Endothelial cell of umbilical vein (primary cell): ENCODE measurements at regions not wholly inside any gene's neighbourhood (a gene's known extent, or its start where the extent isn't known, plus 50 kb on each side); places are given as distances from the start of the nearest gene placed in this dataset.

Experiments
- CTCF ChIP-seq, 2 donors: IDR thresholded peaks; 1 replicate in 1 of 2; 2 replicates in 1 of 2; pipeline ENCODE4 v1.5.1; 2011; ENCODE audit warnings: low read length in 2 of 2, mild to moderate bottlenecking in 2 of 2, moderate library complexity in 2 of 2, control low read depth in 1 of 2, inconsistent platforms in 1 of 2, low read depth in 1 of 2; ENCODE audit not compliant: insufficient read depth in 1 of 2; ENCODE audit errors: extremely low read depth in 1 of 2
- EZH2 ChIP-seq: IDR thresholded peaks from 2 replicates; pipeline ENCODE4 v1.6.1; 2012; ENCODE audit warnings: borderline replicate concordance, low read depth, mild to moderate bottlenecking, moderate library complexity, low read length, inconsistent platforms; ENCODE audit not compliant: severe bottlenecking
- MYC ChIP-seq: IDR thresholded peaks from one replicate; pipeline ENCODE4 v1.6.1; 2011; ENCODE audit warnings: mild to moderate bottlenecking, low read depth, low read length
- POLR2A ChIP-seq: IDR thresholded peaks from 2 replicates; pipeline ENCODE4 v1.6.1; 2012; ENCODE audit warnings: low read depth, mild to moderate bottlenecking, control low read depth, low read length

- TF ChIP-seq CTCF (IDR thresholded peaks at IDR 0.05; ENCODE audit: extremely low read depth in 1 of 2, insufficient read depth in 1 of 2, low read depth in 1 of 2, low read length in 2 of 2) (no peak), POLR2A (no peak), MYC (no peak), EZH2 (no peak)
Observed at GRCh38 chr15:92328207-92328606, 65.5 kb upstream of the ST8SIA2 start.
